ENCODE measurements at regions not wholly inside any gene's neighbourhood (a gene's known extent, or its start where the extent isn't known, plus 50 kb on each side); places are given as distances from the start of the nearest gene placed in this dataset.
"Not testable (repeated sequence)": the region's sequence is repeated elsewhere in the genome, so short reads cannot be mapped to it uniquely, and the experiment has no call there.

DNA sequence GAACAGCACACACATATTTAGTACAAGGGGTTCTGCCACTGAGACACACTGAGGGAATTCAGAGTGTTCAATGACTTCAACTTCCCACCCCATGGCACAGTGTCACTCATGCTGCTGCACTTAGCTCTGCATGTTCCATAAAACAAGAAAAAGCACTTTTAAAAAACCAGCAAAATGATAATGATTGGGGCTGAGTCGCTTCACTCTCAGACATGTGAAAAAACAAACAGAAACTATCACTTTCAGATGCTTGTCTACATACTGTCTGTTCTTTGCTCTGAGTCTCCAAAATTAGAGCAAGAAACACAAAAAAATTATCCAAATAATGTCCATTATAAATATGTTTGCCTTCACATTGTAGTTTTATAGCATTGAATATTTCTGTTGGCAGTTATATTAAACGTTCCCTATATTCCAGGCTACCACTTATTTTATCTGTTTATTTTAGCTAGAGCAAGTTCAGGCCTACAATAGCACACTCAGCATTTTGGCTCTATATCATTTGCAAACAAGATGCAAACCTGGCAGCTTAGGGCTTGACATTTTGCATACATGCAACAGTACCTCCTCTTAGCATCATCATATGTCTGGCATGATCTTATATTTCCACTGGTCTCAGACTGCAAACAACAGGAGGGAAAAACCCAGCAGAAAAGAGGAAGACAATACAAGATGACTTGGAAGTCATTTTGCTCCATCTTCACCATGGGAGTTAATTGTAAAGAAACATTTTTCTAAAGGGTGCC, 398.8 kb downstream of the HACE1 start:
- 89 to 92% methylated on average over 1 to 2 of the region's 2 CpGs for WGBS, 2 experiments (ENCODE audit: insufficient coverage in 1 of 2, insufficient read length in 1 of 2)
- Mint-ChIP-seq H3K27me3 (ENCODE audit: insufficient read depth) (no peaks in the 10 kb centered on the region), H3K27ac (no peak overlapping the region), H3K4me1 (no peaks in the 10 kb centered on the region), H3K36me3 (ENCODE audit: low read depth) (no peaks in the 10 kb centered on the region), H3K4me3 (no peak overlapping the region), H3K9me3 (peaks cover 2% of the 10 kb centered on the region)
- Histone ChIP-seq H3K4me3 (ENCODE audit: low read length) (no peak overlapping the region), H3K36me3 (ENCODE audit: control insufficient read depth, insufficient read depth, low read length) (no peaks in the 10 kb centered on the region), H3K27ac (ENCODE audit: low read depth, low read length) (no peak overlapping the region), H3K9me3 (ENCODE audit: control insufficient read depth, low read length) (no peaks in the 10 kb centered on the region), H3K27me3 (ENCODE audit: control insufficient read depth, insufficient read depth, low read length, poor library complexity, severe bottlenecking) (no peaks in the 10 kb centered on the region), H3K4me1 (ENCODE audit: control insufficient read depth, insufficient read depth, low read length) (no peaks in the 10 kb centered on the region), H3K9ac (ENCODE audit: extremely low read depth, low read length, poor library complexity, severe bottlenecking) (no peak overlapping the region)
- DNase-seq = no peak
- TF ChIP-seq, protein P1, sequence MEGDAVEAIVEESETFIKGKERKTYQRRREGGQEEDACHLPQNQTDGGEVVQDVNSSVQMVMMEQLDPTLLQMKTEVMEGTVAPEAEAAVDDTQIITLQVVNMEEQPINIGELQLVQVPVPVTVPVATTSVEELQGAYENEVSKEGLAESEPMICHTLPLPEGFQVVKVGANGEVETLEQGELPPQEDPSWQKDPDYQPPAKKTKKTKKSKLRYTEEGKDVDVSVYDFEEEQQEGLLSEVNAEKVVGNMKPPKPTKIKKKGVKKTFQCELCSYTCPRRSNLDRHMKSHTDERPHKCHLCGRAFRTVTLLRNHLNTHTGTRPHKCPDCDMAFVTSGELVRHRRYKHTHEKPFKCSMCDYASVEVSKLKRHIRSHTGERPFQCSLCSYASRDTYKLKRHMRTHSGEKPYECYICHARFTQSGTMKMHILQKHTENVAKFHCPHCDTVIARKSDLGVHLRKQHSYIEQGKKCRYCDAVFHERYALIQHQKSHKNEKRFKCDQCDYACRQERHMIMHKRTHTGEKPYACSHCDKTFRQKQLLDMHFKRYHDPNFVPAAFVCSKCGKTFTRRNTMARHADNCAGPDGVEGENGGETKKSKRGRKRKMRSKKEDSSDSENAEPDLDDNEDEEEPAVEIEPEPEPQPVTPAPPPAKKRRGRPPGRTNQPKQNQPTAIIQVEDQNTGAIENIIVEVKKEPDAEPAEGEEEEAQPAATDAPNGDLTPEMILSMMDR (conservative IDR thresholded peaks at IDR 0.05) = no peak

DNA sequence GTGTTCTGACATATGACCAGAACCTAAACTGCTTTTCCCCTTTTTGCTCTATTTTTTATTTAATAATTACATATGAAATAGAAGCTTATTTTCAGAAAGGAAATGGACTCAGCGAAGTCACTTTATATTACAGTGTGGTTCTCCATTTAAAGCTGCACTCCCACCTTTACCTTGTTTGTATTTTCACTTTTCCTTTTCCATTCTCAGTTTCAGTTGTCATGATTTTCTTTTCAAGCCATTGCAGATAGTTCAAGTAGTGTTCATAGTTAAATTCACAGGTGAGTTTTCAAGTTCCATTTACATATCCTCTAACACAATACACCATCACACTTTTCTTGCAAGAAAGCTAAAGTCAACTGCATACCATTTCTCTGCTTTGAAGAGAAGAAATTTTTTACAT, 400.2 kb downstream of the HACE1 start:
- TF ChIP-seq, protein P1 (conservative IDR thresholded peaks at IDR 0.05) = no peak

DNA sequence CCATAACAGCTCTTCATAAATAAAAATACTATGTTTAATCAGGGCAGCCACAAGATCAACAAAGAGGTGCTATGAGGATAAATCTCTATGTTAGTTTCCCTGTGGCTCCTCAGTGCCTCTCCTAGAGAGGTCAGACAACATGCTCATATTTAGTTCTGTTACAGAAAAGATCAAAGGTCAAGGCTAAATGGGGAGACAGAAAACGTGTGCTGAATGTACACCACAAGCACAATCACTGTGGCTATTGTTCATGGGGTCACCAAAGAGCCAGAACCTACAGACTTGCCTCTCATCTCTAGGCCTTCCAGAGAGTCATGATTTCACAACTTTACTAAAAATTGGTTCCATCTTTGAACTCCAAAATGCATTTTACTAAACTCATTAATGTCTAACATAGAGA, 409.8 kb downstream of the HACE1 start:
- Mint-ChIP-seq H3K27me3 (ENCODE audit: insufficient read depth) (no peaks in the 10 kb centered on the region), H3K27ac (no peak overlapping the region), H3K36me3 (ENCODE audit: low read depth) (no peaks in the 10 kb centered on the region), H3K4me3 (no peak overlapping the region), H3K4me1 (peaks cover 3% of the 10 kb centered on the region), H3K9me3 (peaks cover 9% of the 10 kb centered on the region)
- Histone ChIP-seq H3K9me3 (ENCODE audit: control insufficient read depth, low read length) (no peaks in the 10 kb centered on the region), H3K4me3 (ENCODE audit: low read length) (no peak overlapping the region), H3K4me1 (ENCODE audit: control insufficient read depth, insufficient read depth, low read length) (no peaks in the 10 kb centered on the region), H3K36me3 (ENCODE audit: control insufficient read depth, insufficient read depth, low read length) (no peaks in the 10 kb centered on the region), H3K9ac (ENCODE audit: extremely low read depth, low read length, poor library complexity, severe bottlenecking) (no peak overlapping the region), H3K27ac (ENCODE audit: low read depth, low read length) (no peak overlapping the region), H3K27me3 (ENCODE audit: control insufficient read depth, insufficient read depth, low read length, poor library complexity, severe bottlenecking) (no peaks in the 10 kb centered on the region)
- no peak for DNase-seq
- WGBS, 2 experiments (ENCODE audit: insufficient coverage in 1 of 2, insufficient read length in 1 of 2) = 20 to 66% methylated on average over 1 of the region's 1 CpG
- TF ChIP-seq, protein P1 (conservative IDR thresholded peaks at IDR 0.05) = no peak

More for the DNA sequence above, 400.2 kb downstream of the HACE1 start:
- H3K4me3 Mint-ChIP-seq = no peak overlapping the region
- Histone ChIP-seq H3K9ac (ENCODE audit: extremely low read depth, low read length, poor library complexity, severe bottlenecking) (no peak overlapping the region), H3K9me3 (ENCODE audit: control insufficient read depth, low read length) (no peaks in the 10 kb centered on the region), H3K4me1 (ENCODE audit: control insufficient read depth, insufficient read depth, low read length) (no peaks in the 10 kb centered on the region), H3K36me3 (ENCODE audit: control insufficient read depth, insufficient read depth, low read length) (no peaks in the 10 kb centered on the region), H3K27ac (ENCODE audit: low read depth, low read length) (no peak overlapping the region), H3K27me3 (ENCODE audit: control insufficient read depth, insufficient read depth, low read length, poor library complexity, severe bottlenecking) (no peaks in the 10 kb centered on the region), H3K4me3 (ENCODE audit: low read length) (no peak overlapping the region)
- no peak for DNase-seq
- no peak overlapping the region for H3K27ac Mint-ChIP-seq
- H3K36me3 Mint-ChIP-seq (ENCODE audit: low read depth) = no peaks in the 10 kb centered on the region
- H3K27me3 Mint-ChIP-seq (ENCODE audit: insufficient read depth) = no peaks in the 10 kb centered on the region
- H3K4me1 Mint-ChIP-seq = no peaks in the 10 kb centered on the region
- WGBS, 2 experiments (ENCODE audit: insufficient coverage in 1 of 2, insufficient read length in 1 of 2) = 83 to 100% methylated on average over 1 of the region's 1 CpG
- H3K9me3 Mint-ChIP-seq = peaks cover 2% of the 10 kb centered on the region

DNA sequence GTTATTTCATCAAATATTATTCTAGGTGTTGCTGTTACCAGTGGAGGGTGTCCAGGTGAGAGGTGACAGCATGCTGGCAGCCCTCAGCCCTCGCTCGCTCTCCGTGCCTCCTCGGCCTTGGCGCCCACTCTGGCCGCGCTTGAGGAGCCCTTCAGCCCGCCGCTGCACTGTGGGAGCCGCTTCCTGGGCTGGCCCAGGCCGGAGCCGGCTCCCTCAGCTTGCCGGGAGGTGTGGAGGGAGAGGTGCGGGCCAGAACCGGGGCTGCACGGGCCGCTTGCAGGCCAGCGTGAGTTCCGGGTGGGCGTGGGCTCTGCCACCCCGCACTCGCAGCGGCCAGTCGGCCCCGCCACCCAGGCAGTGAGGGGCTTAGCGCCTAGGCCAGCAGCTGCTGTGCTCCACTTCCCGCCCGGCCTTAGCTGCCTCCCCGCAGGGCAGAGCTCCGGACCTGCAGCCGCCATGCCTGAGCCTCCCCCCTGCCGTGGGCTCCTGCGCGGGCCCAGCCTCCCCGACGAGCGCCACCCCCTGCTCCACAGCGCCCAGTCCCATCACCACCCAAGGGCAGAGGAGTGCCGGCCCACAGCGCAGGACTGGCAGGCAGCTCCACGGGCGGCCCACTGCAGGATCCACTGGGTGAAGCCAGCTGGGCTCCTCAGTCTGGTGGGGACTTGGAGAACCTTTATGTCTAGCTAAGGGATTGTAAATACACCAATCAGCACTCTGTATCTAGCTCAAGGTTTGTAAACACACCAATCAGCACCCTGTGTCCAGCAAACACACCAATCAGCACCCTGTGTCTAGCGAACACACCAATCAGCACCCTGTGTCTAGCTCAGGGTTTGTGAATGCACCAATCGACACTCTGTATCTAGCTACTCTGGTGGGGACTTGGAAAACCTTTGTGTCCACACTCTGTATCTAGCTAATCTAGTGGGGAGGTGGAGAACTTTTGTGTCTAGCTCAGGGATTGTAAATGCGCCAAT, 413.3 kb downstream of the HACE1 start:
- H3K36me3 Mint-ChIP-seq (ENCODE audit: low read depth); H3K4me3 ChIP-seq (ENCODE audit: low read length); DNase-seq; H3K27me3 Mint-ChIP-seq (ENCODE audit: insufficient read depth); H3K4me1 ChIP-seq (ENCODE audit: control insufficient read depth, insufficient read depth, low read length); H3K27ac ChIP-seq (ENCODE audit: low read depth, low read length); H3K27ac Mint-ChIP-seq; H3K4me3 Mint-ChIP-seq; H3K9me3 Mint-ChIP-seq; H3K27me3 ChIP-seq (ENCODE audit: control insufficient read depth, insufficient read depth, low read length, poor library complexity, severe bottlenecking); H3K36me3 ChIP-seq (ENCODE audit: control insufficient read depth, insufficient read depth, low read length); H3K4me1 Mint-ChIP-seq; H3K9ac ChIP-seq (ENCODE audit: extremely low read depth, low read length, poor library complexity, severe bottlenecking); H3K9me3 ChIP-seq (ENCODE audit: control insufficient read depth, low read length): not testable (repeated sequence)
- WGBS, 2 experiments (ENCODE audit: insufficient coverage in 1 of 2, insufficient read length in 1 of 2) = 96 to 97% methylated on average over 15 to 45 of the region's 45 CpGs
